Epithelial cell of proximal tubule (primary cell): ENCODE measurements at regions not wholly inside any gene's neighbourhood (a gene's known extent, or its start where the extent isn't known, plus 50 kb on each side); places are given as distances from the start of the nearest gene placed in this dataset.
"Not testable (repeated sequence)": the region's sequence is repeated elsewhere in the genome, so short reads cannot be mapped to it uniquely, and the experiment has no call there.

Experiments
- DNase-seq: peaks from one replicate; pipeline ENCODE4 v3.0.0-alpha.2; 2011; ENCODE audit warnings: low read depth
- H3K4me3 ChIP-seq: 2 replicates; pipeline ENCODE4 v1.5.1; 2011; ENCODE audit warnings: low read depth, mild to moderate bottlenecking, low read length
- TF ChIP-seq, protein P1 (sequence below): conservative IDR thresholded peaks from 2 replicates; pipeline ENCODE4 v1.5.1; 2012; ENCODE audit warnings: low read depth, mild to moderate bottlenecking, low read length

DNA sequence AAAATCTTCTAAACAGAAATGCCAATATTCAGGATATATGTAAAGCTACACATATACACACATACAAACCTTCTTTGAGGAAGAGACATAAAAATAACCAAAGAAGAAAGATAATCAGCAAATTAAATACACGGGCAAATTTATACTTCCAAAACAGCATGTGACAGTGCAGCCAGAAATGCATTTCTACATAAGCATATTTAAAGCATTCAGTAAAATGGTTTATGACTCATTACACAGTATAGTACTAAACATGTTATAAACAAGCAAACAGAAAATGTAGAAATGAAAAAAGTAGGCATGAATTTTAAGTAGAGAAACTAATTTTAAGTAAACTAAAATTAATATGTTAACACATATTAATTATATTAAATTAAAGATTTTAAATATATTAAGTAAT, 1717.2 kb downstream of the OTOL1 start:
- TF ChIP-seq, protein P1, sequence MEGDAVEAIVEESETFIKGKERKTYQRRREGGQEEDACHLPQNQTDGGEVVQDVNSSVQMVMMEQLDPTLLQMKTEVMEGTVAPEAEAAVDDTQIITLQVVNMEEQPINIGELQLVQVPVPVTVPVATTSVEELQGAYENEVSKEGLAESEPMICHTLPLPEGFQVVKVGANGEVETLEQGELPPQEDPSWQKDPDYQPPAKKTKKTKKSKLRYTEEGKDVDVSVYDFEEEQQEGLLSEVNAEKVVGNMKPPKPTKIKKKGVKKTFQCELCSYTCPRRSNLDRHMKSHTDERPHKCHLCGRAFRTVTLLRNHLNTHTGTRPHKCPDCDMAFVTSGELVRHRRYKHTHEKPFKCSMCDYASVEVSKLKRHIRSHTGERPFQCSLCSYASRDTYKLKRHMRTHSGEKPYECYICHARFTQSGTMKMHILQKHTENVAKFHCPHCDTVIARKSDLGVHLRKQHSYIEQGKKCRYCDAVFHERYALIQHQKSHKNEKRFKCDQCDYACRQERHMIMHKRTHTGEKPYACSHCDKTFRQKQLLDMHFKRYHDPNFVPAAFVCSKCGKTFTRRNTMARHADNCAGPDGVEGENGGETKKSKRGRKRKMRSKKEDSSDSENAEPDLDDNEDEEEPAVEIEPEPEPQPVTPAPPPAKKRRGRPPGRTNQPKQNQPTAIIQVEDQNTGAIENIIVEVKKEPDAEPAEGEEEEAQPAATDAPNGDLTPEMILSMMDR, result no peak
- no peak overlapping the region for H3K4me3 ChIP-seq
- DNase-seq, result no peak

DNA sequence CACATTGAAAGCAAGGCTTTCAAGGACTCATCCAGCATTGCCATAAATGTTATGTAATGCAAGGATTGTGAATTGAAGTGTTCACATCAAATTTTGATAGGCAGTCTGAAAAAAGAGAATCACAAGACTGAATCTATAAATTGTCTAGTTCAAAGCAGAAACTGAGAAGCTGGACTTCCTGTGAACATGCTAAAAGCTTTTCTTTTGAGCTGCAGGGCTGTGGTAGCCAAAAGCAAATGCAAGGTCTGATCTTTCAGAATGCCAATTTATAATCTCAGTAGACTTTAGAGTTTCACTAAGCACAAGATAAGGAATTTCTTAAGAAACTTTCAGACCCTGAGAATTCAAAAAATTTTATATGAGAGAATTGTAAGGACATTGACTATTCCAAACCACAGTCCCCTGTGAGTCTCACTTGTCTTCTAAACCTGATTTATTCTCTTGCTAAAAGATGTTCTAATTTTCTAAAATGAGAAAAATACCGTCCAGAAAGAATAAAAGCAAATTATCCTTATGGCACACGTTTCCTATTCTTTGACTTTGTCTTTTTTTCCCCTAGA, 1700.3 kb downstream of the OTOL1 start:
- no peak for DNase-seq
- no peak overlapping the region for H3K4me3 ChIP-seq
- TF ChIP-seq, protein P1, result no peak

- DNase-seq, result no peak
- TF ChIP-seq, protein P1, result no peak
- no peak overlapping the region for H3K4me3 ChIP-seq
These were observed 1699.6 kb downstream of the OTOL1 start for GRCh38 chr3:163196245-163196644.

DNA sequence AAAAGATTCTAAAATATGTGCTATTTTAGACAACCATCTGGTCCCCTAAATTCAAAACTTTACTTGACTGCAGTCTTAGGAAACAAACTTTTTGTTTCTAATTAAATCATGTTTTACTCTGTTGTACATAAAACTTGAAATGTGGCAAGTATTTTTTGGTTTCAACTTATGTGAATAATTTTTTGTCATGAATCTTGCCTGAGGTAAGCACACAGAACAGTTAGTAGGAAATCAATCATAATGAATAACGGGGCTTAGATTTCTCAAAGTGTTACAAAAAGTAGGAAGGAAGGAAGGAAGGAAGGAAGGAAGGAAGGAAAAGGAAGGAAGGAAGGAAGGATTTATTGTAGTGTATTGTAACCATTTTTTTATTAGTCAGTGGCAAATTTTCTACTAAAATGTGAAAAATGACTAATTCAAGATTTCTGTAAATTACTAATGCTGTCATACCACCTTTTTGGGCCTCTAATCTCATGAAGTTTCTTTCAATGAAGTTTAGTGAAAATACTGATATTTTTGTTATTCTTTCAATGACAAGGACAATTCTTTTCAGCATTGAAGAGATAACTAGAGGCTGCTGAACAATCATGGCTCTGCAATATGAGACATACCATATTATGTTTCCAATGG, 1689.2 kb downstream of the OTOL1 start:
- H3K4me3 ChIP-seq, result no peak overlapping the region
- TF ChIP-seq, protein P1, result no peak
- no peak for DNase-seq

DNA sequence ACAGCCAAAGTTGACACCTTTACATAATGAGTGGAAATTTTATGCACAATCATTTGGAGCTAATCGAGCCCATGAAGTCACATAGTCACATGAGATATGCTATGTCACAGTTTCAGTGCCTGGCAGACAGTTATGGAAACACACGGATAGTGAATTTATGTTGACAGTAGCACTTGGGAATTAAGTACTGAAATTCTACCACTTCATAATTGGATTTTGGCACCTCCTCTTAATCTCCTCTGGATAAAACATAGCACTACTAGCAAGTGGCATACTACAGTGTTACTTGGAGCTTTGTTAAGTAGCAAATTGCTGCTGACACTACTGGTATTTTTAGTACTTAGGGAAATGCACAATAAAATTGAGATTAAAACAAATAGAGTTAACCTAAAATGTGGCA, 1679.4 kb downstream of the OTOL1 start:
- no peak overlapping the region for H3K4me3 ChIP-seq
- TF ChIP-seq, protein P1, result no peak
- no peak for DNase-seq

GRCh38 chr3:163172513-163172912, 1675.9 kb downstream of the OTOL1 start:
- DNase-seq, H3K4me3 ChIP-seq: not testable (repeated sequence)

GRCh38 chr3:163166197-163166596, 1669.6 kb downstream of the OTOL1 start:
- TF ChIP-seq, protein P1, result no peak
- DNase-seq, result no peak
- H3K4me3 ChIP-seq, result no peak overlapping the region
